ENCODE measurements at regions not wholly inside any gene's neighbourhood (a gene's known extent, or its start where the extent isn't known, plus 50 kb on each side); places are given as distances from the start of the nearest gene placed in this dataset.

DNA sequence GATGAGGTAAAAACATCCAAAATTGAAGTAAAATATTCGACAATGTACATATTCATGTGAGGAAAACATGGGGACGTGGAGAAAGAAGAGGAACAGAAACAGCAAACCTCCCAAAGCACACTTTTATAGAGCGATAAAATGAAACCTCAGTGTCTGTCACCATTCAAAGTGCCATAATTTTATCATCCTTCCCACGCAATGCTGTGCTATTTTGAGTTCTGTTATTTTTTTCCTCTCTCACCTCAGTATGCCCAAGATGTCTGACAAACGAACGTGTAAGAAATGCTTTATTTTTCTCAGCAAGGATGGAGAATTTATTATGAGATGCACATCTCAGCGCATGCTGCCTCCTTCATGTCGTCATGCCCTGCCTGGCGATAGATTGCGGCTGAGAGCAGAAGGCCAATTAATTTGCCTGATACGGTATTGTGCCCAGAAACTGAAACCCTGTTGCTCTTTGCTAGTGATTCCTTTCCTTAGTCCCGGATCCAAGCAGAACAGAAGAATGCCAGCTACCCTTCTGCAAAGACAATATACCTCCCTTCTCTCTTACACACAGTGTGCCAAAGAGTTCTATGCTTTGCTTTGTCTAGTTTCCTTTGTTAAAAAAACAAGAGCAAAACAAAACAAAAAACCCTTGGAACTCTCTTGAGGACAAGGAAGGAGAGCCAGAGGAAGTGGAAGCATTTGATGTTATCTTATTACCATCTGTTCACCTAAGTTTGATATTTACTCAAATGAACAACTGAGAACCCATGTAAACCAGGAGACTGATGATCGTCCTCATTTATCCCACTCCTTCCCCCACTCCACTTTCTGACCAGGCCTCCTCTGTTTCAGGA, 192.4 kb downstream of the SEMA6A start:
- TF ChIP-seq, protein P1, sequence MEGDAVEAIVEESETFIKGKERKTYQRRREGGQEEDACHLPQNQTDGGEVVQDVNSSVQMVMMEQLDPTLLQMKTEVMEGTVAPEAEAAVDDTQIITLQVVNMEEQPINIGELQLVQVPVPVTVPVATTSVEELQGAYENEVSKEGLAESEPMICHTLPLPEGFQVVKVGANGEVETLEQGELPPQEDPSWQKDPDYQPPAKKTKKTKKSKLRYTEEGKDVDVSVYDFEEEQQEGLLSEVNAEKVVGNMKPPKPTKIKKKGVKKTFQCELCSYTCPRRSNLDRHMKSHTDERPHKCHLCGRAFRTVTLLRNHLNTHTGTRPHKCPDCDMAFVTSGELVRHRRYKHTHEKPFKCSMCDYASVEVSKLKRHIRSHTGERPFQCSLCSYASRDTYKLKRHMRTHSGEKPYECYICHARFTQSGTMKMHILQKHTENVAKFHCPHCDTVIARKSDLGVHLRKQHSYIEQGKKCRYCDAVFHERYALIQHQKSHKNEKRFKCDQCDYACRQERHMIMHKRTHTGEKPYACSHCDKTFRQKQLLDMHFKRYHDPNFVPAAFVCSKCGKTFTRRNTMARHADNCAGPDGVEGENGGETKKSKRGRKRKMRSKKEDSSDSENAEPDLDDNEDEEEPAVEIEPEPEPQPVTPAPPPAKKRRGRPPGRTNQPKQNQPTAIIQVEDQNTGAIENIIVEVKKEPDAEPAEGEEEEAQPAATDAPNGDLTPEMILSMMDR (IDR thresholded peaks at IDR 0.05; ENCODE audit: low read depth, low read length) = no peak
- H3K4me3 ChIP-seq (ENCODE audit: low read depth, low read length) = no peak overlapping the region
- H3K27ac ChIP-seq (ENCODE audit: low read depth, low read length) = no peak overlapping the region
- no peaks in the 10 kb centered on the region for H3K27me3 ChIP-seq (ENCODE audit: control insufficient read depth, insufficient read depth, low read length)
- POLR2A ChIA-PET = no interaction called here
- CTCF ChIA-PET = no interaction called here
- no peak for DNase-seq (ENCODE audit: low read depth, low spot score)
- no peaks in the 10 kb centered on the region for H3K9me3 ChIP-seq (ENCODE audit: control insufficient read depth, insufficient read depth, low read length)

DNA sequence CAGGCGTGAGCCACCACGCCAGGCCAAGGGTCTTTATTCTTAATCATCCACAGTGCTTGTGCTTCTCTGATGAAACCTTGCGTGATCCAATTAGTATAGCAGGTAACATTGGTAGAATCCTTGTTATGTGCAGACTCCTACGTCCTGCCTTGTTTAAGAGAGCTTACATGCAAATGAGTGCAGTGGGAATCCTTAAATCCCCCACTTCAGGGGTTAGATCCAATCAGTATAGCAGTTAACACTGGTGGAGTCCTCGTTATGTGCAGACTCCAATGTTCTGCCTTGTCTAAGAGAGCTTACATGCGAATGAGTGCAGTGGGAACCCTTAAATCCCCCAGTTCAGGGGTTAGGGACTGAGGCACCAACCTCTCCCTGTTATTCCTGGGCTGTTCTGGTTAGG, 193.4 kb downstream of the SEMA6A start:
- TF ChIP-seq, protein P1 (IDR thresholded peaks at IDR 0.05; ENCODE audit: low read depth, low read length) = no peak
- no peak overlapping the region for H3K27ac ChIP-seq (ENCODE audit: low read depth, low read length)
- ChIA-PET POLR2A (no interaction called here), CTCF (no interaction called here)
- no peaks in the 10 kb centered on the region for H3K27me3 ChIP-seq (ENCODE audit: control insufficient read depth, insufficient read depth, low read length)
- DNase-seq (ENCODE audit: low read depth, low spot score) = no peak
- no peaks in the 10 kb centered on the region for H3K9me3 ChIP-seq (ENCODE audit: control insufficient read depth, insufficient read depth, low read length)
- no peak overlapping the region for H3K4me3 ChIP-seq (ENCODE audit: low read depth, low read length)

DNA sequence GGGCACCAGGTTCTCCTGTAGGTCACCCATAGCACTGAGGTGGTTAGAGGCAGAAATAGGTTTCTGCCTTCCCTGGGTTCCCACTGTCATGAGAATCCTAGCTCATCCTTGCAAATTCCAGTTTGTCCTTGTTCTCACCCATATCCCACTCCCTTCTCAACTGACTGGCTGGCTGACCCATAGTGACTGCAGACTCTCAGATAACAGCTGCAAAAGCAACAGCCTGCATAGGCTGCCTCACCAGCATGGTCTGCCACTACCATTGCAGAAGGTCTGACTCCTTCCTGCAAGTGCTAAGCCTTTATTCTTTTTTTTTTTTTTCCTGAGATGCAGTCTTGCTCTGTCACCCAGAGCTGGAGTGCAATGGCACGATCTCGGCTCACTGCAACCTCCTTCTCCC, 194.0 kb downstream of the SEMA6A start:
- CTCF ChIA-PET = no interaction called here
- no peak overlapping the region for H3K27ac ChIP-seq (ENCODE audit: low read depth, low read length)
- no peak for DNase-seq (ENCODE audit: low read depth, low spot score)
- no peaks in the 10 kb centered on the region for H3K27me3 ChIP-seq (ENCODE audit: control insufficient read depth, insufficient read depth, low read length)
- no peak overlapping the region for H3K4me3 ChIP-seq (ENCODE audit: low read depth, low read length)
- TF ChIP-seq, protein P1 (IDR thresholded peaks at IDR 0.05; ENCODE audit: low read depth, low read length) = no peak
- POLR2A ChIA-PET = no interaction called here
- no peaks in the 10 kb centered on the region for H3K9me3 ChIP-seq (ENCODE audit: control insufficient read depth, insufficient read depth, low read length)

DNA sequence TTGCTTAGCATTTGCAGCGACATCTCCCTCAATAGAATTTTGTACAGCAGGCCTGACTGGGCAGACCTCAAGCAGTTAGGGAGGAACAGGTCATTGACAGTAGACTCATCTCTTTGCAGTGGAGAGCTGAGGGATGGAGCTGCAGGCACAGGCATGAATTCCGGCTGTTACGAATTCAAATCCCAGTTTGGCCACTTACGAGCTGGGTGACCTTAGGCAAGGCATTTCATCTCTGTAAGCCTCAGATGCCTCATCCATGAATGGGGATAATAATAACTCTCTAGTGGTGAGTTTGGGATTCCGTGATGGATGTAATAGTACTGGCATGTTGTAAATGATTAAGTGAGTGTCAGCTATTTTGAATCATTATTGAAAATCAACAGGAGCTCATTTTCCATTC, 195.3 kb downstream of the SEMA6A start:
- POLR2A ChIA-PET = no interaction called here
- CTCF ChIA-PET = no interaction called here
- no peak for DNase-seq (ENCODE audit: low read depth, low spot score)

DNA sequence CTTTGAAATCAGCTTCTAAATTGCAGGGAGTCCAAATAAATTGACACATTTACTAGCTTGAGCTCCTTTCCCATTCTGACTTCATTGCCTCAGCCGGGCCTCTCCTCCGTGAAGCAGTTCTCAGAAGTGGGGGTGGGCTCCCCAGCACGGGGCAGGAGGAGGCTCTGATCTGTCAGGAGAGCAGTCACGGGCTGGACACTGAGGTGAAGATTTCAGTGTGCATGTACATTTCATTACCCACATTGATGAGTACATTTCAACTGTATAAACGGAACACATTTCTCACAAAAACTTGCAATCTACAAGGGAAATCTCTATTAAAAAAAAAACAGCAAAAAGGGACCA, 195.9 kb downstream of the SEMA6A start:
- POLR2A ChIA-PET = no interaction called here

More for the DNA sequence above, 195.3 kb downstream of the SEMA6A start:
- Histone ChIP-seq H3K9me3 (ENCODE audit: control insufficient read depth, insufficient read depth, low read length) (no peaks in the 10 kb centered on the region), H3K27ac (ENCODE audit: low read depth, low read length) (no peak overlapping the region), H3K27me3 (ENCODE audit: control insufficient read depth, insufficient read depth, low read length) (no peaks in the 10 kb centered on the region), H3K4me3 (ENCODE audit: low read depth, low read length) (no peak overlapping the region)
- TF ChIP-seq, protein P1 (IDR thresholded peaks at IDR 0.05; ENCODE audit: low read depth, low read length) = no peak

More for the DNA sequence above, 195.9 kb downstream of the SEMA6A start:
- H3K27ac ChIP-seq (ENCODE audit: low read depth, low read length) = no peak overlapping the region
- H3K27me3 ChIP-seq (ENCODE audit: control insufficient read depth, insufficient read depth, low read length) = no peaks in the 10 kb centered on the region
- DNase-seq (ENCODE audit: low read depth, low spot score) = no peak
- H3K9me3 ChIP-seq (ENCODE audit: control insufficient read depth, insufficient read depth, low read length) = no peaks in the 10 kb centered on the region
- CTCF ChIA-PET = no interaction called here
- H3K4me3 ChIP-seq (ENCODE audit: low read depth, low read length) = no peak overlapping the region
- TF ChIP-seq, protein P1 (IDR thresholded peaks at IDR 0.05; ENCODE audit: low read depth, low read length) = no peak

Measured in AG04450 (cell line).